T-helper 17 cell (primary cell): ENCODE measurements at regions not wholly inside any gene's neighbourhood (a gene's known extent, or its start where the extent isn't known, plus 50 kb on each side); places are given as distances from the start of the nearest gene placed in this dataset.
"Not testable (repeated sequence)": the region's sequence is repeated elsewhere in the genome, so short reads cannot be mapped to it uniquely, and the experiment has no call there.

ENCODE experiments used
- ATAC-seq: fragments of 150-1000 bp; cut with Tn5 transposase; 2 replicates; pipeline ENCODE4 v1.10.0; 2021; ENCODE audit warnings: mild to moderate bottlenecking, moderate library complexity
- DNase-seq, 3 donors: peaks; one replicate each; pipeline versions ENCODE4 v3.0.0 to v3.0.0-alpha.2; 2020 to 2021
- H3K9me3 ChIP-seq: one replicate; pipeline ENCODE4 v1.7.0; 2013; ENCODE audit warnings: low read length, mild to moderate bottlenecking; ENCODE audit not compliant: control insufficient read depth, poor library complexity, severe bottlenecking
- H3K27ac Mint-ChIP-seq: one replicate; pipeline ENCODE4 v1.8.0; 2022; ENCODE audit warnings: mild to moderate bottlenecking, moderate library complexity, mixed read lengths
- H3K27me3 Mint-ChIP-seq: one replicate; pipeline ENCODE4 v1.8.0; 2022; ENCODE audit warnings: mixed read lengths
- H3K36me3 Mint-ChIP-seq: one replicate; pipeline ENCODE4 v1.8.0; 2022; ENCODE audit warnings: low read depth, mixed read lengths
- H3K4me1 Mint-ChIP-seq: one replicate; pipeline ENCODE4 v1.8.0; 2022; ENCODE audit warnings: mild to moderate bottlenecking, mixed read lengths
- H3K4me3 Mint-ChIP-seq: one replicate; pipeline ENCODE4 v1.8.0; 2022; ENCODE audit warnings: mild to moderate bottlenecking, moderate library complexity, mixed read lengths

GRCh38 chr6:28812778-28813569 lies 110.8 kb downstream of the TRIM27 start:
- Mint-ChIP-seq H3K4me3 (no peak overlapping the region), H3K27me3 (peaks cover 91% of the 10 kb centered on the region), H3K4me1 (no peaks in the 10 kb centered on the region), H3K36me3 (peaks cover 2% of the 10 kb centered on the region), H3K27ac (peak overlapping the region; percentile 1)
- ATAC-seq (no peak), DNase-seq (no peak)
- peaks cover 15% of the 10 kb centered on the region for H3K9me3 ChIP-seq

GRCh38 chr6:28814032-28814976 lies 109.5 kb downstream of the TRIM27 start:
- Mint-ChIP-seq H3K27me3 (peaks cover 90% of the 10 kb centered on the region), H3K4me1 (no peaks in the 10 kb centered on the region), H3K4me3 (no peak overlapping the region), H3K27ac (peak overlapping the region; percentile 1), H3K36me3 (peaks cover 2% of the 10 kb centered on the region)
- ATAC-seq (no peak), DNase-seq (no peak)
- H3K9me3 ChIP-seq, result peaks cover 12% of the 10 kb centered on the region

- Mint-ChIP-seq H3K27ac (no peak overlapping the region), H3K36me3 (peaks cover 2% of the 10 kb centered on the region), H3K4me1 (no peaks in the 10 kb centered on the region), H3K4me3 (no peak overlapping the region), H3K27me3 (peaks cover 77% of the 10 kb centered on the region)
- H3K9me3 ChIP-seq, result peaks cover 5% of the 10 kb centered on the region
- ATAC-seq (no peak), DNase-seq (no peak)
These were observed 107.4 kb downstream of the TRIM27 start for GRCh38 chr6:28816339-28816908.

DNA sequence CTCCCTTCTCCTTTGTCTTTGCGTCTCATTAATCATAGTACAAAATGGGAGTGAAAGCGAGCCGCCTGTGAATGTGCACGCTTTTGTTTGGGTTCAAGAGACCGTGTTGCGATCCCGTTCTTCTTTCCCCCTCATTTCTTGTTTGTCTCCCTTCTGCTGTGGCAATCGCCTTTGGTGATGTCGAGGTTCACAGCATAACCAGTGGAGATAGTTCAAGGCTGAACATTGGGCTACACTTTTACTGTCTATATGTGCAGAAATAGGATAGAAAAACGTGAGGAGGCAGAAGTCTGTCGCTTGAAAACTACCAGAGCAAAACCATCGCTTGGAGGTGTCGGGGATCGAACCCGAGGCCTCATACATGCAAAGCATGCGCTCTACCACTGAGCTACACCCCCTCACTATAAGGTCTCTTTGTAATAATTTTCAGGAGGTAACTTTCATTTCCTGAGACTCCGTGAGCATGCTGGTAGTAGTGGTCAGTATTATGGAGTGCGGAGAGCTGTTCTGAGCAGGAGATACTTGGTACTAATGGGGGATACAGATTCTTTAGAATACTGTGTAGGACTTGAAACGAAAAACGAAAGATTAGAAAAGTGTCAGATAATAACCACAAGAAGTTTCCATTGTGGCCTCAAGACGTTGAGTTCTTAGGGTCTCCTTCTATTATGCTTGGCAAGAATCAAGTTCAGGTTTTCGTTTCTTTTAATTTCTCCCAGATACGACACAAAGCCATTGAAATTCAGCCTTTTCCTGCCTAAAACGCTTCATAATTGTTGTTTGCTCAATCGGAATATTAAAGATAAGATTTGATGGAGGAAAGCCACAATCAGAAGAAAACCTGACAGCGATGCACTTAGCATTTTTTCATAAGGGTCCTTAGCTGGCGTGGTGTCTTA lies 106.6 kb downstream of the TRIM27 start:
- H3K27me3 Mint-ChIP-seq, result peaks cover 76% of the 10 kb centered on the region
- H3K4me3 Mint-ChIP-seq, result no peak overlapping the region
- ATAC-seq (no peak), DNase-seq (no peak)
- H3K9me3 ChIP-seq, result no peaks in the 10 kb centered on the region
- H3K27ac Mint-ChIP-seq, result no peak overlapping the region
- peaks cover 2% of the 10 kb centered on the region for H3K36me3 Mint-ChIP-seq
- H3K4me1 Mint-ChIP-seq, result no peaks in the 10 kb centered on the region

GRCh38 chr6:28817808-28818145 lies 106.0 kb downstream of the TRIM27 start:
- H3K36me3 Mint-ChIP-seq, result peaks cover 2% of the 10 kb centered on the region
- H3K4me1 Mint-ChIP-seq, result no peaks in the 10 kb centered on the region
- DNase-seq, result no peak
- H3K27me3 Mint-ChIP-seq, result peaks cover 70% of the 10 kb centered on the region
- no peak overlapping the region for H3K27ac Mint-ChIP-seq
- ATAC-seq, result no peak
- H3K9me3 ChIP-seq, result no peaks in the 10 kb centered on the region
- no peak overlapping the region for H3K4me3 Mint-ChIP-seq

DNA sequence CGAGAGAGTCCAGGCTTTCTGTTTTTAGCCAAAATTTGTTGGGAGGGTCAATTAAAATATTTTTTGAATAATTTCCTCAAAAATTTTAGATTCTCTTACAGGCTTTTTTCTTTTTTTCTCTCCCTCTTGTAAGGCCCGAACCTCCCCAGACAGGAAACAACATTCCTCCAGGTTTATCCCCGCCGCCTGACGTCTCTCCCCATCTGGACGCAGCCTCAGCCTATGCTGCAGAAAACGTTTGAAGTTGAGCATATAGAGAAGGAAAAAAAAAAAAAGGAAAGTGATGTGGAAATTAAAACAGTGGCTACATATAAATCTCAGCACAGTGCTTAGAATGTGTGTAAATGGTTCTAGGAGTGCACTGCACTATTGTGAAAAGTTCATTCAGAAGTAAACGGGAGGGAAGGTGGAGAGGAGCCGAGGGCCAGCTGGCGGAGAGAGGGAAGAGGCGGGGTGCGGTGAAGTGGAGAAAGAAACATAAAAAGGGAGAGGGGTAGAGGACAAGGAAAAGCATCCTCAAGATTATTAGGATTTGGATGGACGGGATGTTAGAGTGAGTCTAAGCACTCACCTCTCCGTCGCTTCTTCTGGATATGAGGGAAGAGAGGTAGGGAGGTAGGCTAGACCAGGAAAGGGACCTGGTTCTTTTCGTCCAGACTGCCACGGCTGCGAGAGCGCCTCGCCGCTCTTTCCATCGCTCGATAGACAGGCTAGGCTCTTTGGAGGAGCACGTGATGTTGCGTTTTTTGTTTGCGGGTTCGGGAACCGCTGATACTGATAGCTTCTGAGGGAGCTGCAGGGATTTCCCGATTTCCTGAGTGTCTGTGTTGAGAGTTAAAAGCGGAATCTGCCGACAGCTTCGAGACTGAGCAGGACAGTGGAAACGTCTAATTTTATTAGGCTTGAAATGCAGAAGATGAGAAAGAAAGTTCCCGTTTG lies 98.7 kb downstream of the TRIM27 start:
- no peak for DNase-seq
- ATAC-seq, result no peak
- Mint-ChIP-seq H3K27me3 (peaks cover 77% of the 10 kb centered on the region), H3K27ac (no peak overlapping the region), H3K36me3 (peaks cover 8% of the 10 kb centered on the region), H3K4me3 (no peak overlapping the region), H3K4me1 (peaks cover 3% of the 10 kb centered on the region)
- H3K9me3 ChIP-seq, result peaks cover 7% of the 10 kb centered on the region

DNA sequence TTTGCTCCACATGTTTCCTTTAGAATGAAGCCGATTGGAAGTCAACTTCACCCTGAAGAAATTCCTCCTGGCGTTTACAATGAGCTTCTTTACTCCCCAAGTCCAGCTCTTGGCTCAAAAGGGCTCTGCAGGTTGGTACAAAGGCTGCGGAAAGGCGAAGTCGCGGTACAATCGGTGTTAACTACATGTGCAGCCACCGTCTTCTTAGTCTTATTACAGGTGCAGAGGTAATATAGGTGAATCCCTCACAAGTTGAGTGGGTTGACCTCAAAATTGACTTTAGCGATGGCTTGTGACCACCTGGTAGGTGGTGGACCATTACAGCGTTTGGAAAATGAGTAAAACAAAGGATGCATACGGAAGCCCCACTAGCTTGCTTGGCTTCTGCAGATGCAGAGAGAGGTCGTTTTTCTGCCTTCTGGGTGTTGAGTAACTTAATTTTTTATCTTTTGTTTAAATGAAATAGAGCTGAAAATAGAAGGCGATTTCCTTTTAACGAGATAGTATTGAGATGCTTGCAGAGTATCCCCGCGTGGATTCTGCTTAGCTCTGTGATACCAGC lies 98.0 kb downstream of the TRIM27 start:
- H3K27me3 Mint-ChIP-seq, result peaks cover 85% of the 10 kb centered on the region
- H3K27ac Mint-ChIP-seq, result no peak overlapping the region
- ATAC-seq, result no peak
- H3K9me3 ChIP-seq, result peaks cover 7% of the 10 kb centered on the region
- peaks cover 8% of the 10 kb centered on the region for H3K36me3 Mint-ChIP-seq
- no peak overlapping the region for H3K4me3 Mint-ChIP-seq
- no peak for DNase-seq
- H3K4me1 Mint-ChIP-seq, result peaks cover 3% of the 10 kb centered on the region

DNA sequence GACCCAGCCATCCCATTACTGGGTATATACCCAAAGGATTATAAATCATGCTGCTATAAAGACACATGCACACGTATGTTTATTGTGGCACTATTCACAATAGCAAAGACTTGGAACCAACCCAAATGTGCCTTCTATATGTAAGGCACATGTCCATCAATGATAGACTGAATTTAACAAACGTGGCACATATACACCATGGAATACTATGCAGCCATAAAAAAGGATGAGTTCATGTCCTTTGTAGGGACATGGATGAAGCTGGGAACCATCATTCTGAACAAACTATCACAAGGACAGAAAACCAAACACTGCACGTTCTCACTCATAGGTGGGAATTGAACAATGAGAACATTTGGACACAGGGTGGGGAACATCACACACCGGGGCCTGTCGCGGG lies 92.1 kb downstream of the TRIM27 start:
- H3K27ac Mint-ChIP-seq, H3K36me3 Mint-ChIP-seq, DNase-seq, H3K4me1 Mint-ChIP-seq, H3K4me3 Mint-ChIP-seq, ATAC-seq, H3K9me3 ChIP-seq: not testable (repeated sequence)
- peaks cover 64% of the 10 kb centered on the region for H3K27me3 Mint-ChIP-seq

DNA sequence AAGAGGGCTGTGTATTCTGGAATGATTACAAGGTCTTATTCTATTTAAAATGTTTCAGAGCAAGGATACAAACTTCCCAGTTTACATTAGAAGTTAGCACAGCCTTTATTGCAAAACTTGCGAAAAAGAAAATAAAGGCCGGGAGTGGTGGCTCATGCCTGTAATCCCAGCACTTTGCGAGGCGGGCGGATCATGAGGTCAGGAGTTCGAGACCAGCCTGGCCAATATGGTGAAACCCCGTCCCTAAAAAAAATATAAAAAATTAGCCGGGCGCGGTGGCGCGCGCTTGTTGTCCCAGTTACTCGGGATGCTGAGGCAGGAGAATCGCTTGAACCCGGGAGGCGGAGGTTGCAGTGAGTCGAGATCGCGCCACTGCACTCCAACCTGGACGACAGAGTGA lies 87.1 kb downstream of the TRIM27 start:
- H3K9me3 ChIP-seq, H3K36me3 Mint-ChIP-seq, DNase-seq, H3K4me3 Mint-ChIP-seq, ATAC-seq: not testable (repeated sequence)
- H3K27me3 Mint-ChIP-seq, result peaks cover 28% of the 10 kb centered on the region
- peaks cover 19% of the 10 kb centered on the region for H3K4me1 Mint-ChIP-seq
- peak overlapping the region; percentile 97 for H3K27ac Mint-ChIP-seq

DNA sequence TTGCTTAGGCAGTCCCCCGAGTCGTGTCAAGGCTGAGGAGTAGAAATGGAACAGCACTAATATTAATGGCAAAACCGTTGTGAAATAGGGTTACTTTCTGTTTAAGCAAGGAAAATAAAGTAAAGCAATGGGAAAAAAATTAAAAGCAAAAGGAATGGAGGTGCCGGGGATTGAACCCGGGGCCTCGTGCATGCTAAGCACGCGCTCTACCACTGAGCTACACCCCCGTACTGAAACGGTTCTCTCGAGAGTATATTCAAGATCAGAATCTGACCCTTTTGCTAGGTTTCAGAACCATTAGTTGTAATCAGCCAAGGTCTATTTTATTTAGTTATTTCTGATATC lies 85.5 kb downstream of the TRIM27 start:
- H3K36me3 Mint-ChIP-seq, result no peaks in the 10 kb centered on the region
- DNase-seq (peak in 2 of 3 donors; percentile 44 to 63), ATAC-seq (peak; percentile 72)
- H3K4me1 Mint-ChIP-seq, result peaks cover 19% of the 10 kb centered on the region
- H3K27me3 Mint-ChIP-seq, result peaks cover 37% of the 10 kb centered on the region
- H3K9me3 ChIP-seq, result no peaks in the 10 kb centered on the region
- peak overlapping the region; percentile 97 for H3K27ac Mint-ChIP-seq
- peak overlapping the region; percentile 83 for H3K4me3 Mint-ChIP-seq

DNA sequence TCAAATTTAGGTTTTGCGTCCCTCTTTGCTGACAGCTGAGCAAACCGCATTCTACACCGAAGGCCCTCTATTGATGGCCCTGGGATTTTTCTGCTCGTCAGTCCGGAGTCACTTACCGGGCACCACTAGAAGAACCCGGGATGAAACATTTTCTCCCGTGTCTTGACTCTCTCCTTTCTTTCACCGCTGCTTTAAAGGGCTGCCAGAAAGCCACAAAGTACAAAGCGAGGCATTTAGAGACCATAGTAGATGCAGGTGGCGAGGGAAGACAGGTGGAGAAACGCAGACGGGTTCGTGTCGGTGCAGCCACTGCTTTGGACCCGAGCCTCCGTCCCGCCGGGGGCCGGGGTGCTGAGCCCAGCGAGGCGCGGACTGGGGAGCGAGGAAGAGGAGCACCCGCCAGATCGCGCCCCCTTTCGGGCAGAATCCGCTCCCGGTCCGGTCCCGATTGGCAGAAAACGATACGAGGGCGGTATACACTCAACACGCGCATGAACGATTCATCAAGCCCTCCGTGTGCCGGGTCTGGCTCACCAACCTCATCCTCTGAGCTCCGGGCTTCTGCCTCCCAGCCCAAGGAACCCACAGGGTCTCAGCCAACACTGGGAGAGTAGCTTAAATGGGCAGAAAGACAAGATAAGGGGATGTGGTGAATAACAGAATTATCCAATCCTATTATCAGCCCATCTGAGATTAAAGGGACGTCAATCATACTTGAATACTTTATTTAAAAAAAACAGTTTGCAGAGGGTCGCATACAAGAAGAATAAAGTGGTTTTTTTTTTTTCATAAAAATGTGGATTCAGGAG lies 84.9 kb downstream of the TRIM27 start:
- Mint-ChIP-seq H3K27me3 (peaks cover 35% of the 10 kb centered on the region), H3K36me3 (no peaks in the 10 kb centered on the region), H3K4me1 (peaks cover 17% of the 10 kb centered on the region), H3K27ac (peak overlapping the region; percentile 97), H3K4me3 (peak overlapping the region; percentile 83)
- H3K9me3 ChIP-seq, result no peaks in the 10 kb centered on the region
- DNase-seq, result peak; percentile 55 to 69 (median 58)
- ATAC-seq, result peak; percentile 73
